NCI-H187 (cell line): ENCODE measurements at regions not wholly inside any gene's neighbourhood (a gene's known extent, or its start where the extent isn't known, plus 50 kb on each side); places are given as distances from the start of the nearest gene placed in this dataset.

Experiments used
- DNase-seq, 2 experiments: peaks; one replicate each; lab custom pipeline; 2025; lab: John Stamatoyannopoulos, UW

DNA sequence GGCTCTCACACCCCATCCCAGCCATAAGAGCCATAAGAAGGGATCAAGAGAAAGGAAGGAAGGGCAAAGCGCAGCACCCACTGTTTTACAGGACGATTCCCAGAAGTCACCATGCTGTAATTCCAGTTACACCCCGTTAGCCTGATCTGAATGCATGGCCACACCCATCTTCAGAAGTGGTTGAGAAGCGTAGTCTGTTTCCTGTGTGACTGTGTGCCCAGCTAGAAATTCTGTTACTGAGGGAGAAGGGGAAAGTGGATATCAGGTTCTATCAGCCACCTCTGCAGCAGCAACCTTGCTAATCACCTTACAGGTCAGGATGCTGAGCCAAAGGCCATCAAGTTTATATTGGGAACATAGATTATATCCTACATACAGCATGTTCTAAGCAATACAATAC, 260.0 kb downstream of the ABHD5 start:
- no peak for DNase-seq

DNA sequence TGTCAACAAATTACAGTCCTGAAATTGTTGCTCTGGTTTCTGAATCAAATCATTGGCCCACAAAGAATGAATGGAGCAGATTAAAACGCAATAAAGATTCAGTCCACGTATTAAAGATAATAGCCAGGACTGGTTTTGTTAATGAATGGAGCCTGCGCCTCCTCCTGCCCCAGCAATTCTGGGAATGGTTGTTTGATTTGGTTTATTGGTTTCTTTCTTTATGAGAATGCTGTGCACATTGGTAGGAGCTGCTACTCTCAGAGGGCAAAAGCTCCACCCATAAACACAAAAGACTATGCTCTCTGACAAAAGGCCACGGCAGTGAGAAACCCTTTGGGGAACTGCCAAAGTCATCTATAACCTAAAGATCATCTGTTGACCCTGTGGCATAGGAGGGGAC, 261.1 kb downstream of the ABHD5 start:
- no peak for DNase-seq

DNA sequence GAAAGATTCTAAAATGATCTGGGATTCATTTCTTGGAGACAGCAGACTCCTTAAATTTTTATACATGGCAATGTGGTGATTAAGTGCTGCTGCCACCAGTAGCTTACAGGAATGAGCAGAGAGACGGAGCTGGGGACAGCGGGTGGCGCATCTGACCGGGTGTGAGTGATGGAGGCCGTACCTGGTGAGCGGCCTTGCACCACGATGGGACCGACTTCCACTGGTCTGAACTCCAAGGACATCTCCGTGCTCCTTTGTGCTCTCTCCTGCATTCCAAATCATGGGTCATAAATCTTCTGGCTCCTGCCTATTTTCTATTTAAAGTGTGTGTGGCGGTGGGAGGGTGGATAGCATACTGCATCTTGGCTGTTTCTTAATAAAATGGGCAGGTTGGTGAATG, 262.6 kb downstream of the ABHD5 start:
- DNase-seq: no peak

DNA sequence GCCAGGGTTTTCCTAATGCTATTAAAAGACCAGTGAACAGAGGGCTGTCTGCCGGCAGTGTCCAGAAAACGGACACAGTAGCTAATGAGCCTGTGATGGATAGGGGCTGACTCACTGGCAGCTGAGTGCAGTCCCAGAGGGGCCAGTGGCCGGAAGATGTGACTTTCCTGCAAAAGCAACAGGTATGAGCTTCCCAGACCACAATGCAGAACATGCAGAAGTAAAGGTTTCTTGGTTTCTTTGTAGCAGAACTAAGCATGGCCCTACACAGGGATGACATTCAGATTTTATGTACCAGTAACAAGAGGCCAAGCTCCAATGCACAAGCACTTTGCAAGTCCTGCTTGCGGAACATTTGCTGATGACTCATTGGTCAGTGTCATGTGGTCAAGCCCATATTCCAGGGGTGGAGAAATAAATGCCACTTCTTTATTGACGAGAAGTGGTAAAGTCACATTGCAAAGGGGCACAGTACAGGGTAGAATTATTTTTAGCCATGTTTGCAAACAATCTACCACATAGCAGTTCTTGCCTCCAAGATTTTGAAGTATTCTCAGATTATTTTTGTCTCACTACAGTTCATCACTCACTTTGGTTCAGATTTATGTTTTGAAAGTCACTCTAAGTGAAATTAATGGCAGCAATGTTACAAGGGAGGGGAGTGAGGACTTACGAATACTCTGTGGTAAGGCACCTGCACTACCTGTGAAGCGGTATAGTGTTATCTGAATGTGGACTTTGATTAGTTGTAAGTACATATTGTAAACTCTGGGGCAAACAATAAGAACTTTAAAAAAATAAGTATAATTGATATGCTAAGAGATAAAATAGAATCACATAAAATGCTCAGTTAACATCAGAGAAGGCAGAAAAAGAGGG, 263.3 kb downstream of the ABHD5 start:
- DNase-seq: no peak

DNA sequence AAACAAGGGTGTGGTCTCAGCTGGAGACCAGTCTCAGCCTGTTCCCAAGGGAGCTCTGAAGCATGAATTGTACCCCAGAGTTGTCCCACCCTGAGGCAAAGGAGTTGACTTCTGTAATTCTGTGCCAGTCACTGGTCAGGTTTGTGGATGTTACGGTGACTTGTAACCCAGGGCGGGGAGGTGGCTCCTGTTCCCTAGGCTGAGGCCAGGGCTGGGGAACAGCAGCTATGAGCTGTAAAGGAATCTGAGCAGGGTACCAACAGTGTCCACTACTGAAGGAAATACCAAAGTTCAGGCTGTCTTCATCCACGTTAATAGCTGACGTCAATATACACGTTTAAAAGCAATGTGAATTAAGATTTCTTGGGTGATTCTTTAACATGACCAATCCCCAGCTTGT, 266.2 kb downstream of the ABHD5 start:
- DNase-seq: no peak

DNA sequence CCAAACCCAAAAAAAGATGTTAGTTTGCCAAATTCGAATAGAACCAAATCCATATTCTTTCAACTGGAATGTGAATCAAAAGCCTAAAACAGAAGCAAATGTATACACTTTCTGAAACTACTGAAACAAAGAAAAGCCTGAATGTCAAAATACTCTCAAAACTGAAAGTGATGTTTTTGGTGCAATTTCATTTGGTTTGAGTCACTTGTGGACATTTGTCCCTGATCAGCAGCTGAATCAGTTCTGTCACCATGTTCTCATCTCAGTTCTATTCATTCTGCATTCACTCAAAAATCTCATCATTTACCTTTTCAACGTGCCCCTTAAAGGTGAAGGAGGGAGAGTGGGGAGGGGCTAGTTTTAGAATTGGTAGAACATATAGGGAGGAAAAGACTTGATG, 266.8 kb downstream of the ABHD5 start:
- DNase-seq: no peak

DNA sequence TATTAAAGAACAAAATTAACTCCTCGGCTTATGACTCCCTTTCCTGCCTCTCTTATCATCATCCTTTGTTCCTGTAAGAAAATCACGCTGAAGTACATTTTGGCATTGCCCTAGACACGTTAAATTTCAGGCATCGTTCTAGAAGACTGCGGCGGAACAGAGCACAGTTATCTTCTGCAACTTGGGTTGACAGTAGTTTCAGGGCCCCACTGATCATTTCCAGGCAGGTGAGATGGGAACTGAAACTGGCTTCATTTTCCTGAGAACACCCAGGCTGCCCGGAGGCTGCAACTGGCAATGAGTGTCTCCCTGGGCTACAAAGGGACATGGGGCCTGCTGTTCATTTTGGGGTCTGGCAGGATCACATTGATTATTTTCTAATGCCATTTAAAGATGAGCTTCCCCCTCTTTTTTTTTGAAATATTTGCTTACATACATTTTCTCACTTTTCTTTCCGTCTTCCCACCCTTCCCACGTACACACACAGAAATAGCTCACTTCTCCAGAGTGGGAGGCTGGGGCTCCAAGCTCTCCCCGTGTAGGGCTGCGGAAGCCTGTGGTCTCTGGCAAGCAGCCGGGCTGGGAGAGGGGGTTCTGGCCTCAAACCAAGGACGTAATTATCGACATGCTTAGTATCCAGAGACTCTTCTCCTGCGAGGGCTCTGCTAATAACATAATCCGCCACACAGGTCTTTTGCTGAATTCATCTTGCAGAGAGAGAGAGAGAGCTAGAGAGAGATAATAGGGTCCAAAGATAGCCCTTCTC, 267.4 kb downstream of the ABHD5 start:
- no peak for DNase-seq

DNA sequence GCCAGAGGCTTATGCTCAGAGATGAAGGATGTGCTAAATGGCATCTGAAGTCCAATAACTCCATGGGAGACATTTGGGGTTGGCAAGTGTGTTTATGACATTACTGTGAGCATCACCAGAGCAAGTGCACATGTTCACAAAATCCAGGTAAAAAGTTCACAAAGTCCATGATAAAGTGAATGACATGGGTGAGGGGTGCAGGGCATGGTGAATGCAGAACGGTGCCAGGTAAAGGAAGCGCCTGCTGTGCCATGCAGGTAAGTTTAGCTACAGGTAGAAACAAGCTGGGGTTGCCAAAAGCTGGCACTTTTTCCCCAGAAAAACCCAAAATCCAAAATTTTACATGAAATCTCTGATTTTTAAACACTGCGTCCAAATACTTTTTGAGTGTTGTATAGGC, 268.2 kb downstream of the ABHD5 start:
- DNase-seq: no peak

DNA sequence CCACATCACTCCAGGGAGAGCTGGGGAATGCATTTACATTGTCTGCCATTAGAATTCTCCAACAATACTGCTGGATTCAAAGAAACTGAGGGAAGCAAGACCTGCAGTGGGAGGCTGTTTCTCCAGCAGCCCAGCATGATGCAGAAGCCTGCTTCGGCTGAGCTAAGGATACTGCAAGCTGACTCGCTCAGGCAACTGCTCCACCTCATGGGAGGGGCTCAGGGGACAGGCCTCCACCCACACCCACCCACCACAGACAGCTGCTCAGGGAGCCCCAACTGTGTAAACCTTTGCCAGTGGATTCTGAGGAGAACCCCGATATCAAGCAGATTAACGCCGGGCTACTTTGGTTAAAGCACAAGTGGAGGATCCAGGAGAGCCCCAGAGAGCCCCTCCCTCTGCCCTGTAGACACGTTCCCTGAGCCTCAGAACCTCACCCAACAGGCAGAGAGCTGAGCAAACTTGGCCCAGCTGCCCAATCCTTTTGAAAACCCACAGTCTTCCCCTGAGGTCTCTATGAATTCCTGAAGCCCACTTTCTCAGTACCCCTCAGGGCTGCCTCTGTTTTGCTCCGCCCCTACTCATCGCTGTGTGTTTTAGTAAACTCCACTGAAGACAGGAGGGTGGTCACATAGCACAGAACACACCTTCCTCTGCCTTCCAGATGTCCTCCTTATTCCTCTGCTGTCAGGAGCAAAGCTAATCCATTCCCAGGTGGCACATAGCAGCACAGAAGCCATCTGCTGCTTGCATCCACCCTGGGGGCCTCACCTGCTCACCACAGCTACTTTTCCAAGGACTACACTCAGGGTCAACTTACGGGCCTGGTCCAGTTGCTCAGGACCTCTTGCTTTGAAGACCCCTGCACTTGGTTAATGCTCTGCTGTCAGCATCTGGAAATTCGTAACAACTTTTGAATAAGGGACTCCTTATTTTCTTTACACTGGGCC, 269.0 kb downstream of the ABHD5 start:
- DNase-seq: no peak

DNA sequence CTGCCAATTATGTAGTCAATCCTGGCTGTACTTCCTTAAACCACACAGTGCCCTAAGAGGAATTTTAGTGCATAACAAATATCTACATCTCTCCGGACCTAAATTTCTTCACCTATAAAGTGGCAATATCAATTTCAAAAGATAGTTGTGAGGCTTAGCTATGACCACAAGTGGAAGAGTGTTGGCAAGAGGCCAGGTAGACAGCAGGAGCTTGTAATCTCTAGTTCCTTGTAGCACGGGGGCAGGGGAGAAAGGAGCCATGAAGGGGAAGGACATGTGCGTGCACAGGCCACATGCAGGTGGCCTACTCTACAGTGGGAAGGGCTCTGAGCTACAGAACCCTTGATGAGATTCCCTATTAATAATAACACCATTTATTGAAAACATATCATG, 269.7 kb downstream of the ABHD5 start:
- DNase-seq: peak; percentile 41 to 65

DNA sequence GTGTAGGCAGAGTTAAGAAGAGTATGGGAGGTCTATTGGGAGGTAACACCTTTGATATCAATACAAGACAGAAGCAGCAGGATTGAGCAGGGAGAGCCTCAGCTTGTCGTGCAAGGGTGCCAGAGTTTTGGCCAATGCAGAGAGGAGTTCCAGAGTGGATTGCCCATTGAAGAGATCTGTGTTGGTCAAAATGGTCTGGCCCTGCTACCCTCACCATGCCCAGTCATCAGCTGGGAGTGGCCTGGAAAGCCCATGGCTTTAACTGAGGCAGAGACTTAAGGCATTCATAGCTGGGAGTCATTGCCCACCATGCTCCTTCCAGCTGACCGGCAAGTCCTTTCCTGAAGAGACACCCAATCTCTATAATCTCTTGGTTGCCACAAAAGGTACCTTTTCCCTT, 271.3 kb downstream of the ABHD5 start:
- DNase-seq: no peak

DNA sequence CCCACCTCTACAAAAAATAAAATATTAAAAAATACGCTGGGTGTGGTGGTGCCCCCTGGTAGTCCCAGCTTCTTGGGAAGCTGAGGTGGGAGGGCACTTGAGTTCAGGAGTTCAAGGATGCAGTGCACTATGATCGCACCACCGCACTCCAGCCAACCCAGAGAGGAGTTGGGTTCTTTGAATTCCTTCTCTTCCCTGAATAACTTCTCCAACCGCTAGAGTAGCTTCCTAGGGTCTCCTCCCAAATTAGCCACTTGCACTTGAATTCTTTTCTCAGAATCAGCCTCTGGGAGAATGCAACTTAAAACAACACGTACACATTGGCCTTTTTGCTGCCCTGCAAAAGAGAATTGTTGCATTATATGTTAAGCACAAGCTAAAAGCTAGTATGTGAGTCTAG, 272.5 kb downstream of the ABHD5 start:
- no peak for DNase-seq

DNA sequence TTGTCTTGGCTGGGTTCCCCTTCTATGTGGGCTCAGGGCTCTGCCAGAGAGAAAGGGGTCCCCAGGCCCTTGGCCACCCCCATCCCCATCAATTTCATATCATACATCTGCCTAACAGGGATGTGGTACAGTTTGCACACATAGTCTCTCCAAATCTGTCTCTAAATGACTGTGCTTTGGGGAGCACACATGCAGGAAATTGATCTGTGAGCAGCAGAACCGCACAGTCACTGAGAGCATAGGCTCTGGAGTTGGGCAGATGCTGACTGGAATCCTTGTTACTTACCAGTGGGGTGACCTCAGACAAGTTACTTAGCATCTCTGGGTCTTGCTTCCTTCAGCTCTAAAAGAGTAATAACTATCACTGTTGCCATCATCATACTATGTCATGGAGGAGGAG, 273.9 kb downstream of the ABHD5 start:
- DNase-seq: no peak

DNA sequence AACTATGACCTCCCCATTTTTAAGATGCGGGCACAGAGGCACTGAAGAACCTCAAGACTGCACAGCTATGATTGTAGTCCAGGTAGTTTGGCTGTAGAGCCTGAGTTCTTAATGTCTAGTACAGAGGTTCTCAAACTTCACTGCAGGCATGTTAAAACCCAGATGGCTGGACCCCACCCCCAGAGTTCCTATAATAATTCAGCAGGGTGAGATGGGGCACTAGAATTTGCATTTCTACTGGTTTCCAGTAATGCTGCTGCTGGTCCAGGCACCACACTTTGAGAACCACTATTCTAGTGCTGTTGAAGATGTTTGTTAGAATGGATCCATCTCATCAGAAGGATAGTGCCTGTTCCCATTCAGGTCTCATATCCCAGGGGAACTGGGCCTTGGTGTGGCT, 274.9 kb downstream of the ABHD5 start:
- no peak for DNase-seq

DNA sequence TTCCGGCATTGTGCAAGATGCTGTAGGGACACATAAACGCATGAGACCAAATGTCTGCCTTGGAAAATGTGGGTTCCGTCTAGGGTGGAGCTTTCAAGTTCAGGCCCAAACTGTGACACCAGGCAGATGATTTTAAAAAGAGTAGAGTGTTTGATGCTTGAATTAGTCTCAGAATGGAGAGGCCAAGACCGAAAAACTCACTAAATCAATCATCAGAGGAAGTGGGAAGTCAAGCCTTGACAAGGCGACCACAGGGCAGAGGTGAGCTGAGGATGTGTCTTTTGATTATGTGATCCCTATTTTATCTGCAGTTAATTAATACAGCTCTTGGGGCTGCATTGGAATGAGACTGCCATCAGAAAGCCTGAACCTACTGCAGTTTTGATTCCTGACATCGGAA, 275.4 kb downstream of the ABHD5 start:
- DNase-seq: no peak

DNA sequence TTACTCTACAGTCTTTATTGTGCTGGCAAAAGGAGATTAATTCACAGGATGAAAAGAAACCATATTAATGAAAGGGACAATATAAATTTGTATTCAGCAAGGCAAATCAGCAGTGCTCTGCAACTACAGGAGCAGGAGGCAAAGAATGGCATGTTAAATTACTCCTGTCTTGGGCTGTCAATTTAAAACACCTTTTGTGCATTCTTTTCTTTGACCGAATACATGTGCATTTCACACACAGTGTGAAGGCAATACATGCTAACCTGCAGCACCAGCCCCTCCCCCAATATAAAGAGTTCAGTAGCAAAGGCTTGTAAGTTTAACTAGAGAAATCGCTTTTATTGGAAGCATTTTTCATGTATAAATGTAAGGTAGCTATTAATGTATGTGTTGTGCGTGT, 275.2 kb upstream of the TOPAZ1 start:
- no peak for DNase-seq

DNA sequence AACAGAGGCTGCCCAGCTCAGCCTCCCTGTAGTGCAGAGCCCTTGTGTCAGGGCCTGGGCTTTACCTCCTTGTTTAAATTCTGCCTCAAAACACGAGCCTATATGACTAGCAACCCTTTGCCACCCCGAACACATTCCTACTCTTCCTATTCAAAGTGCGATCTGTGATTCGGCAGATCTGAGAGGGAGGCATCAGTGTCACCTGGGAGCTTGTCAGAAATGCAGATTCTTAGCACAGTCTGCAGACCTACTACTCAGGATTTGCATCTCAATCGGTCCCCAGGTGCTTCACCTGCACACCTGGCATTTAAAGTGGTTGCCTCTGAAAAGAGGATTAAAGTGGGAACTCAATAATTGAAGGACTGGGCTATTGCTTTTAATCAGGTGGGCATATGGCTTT, 273.2 kb upstream of the TOPAZ1 start:
- DNase-seq: no peak

DNA sequence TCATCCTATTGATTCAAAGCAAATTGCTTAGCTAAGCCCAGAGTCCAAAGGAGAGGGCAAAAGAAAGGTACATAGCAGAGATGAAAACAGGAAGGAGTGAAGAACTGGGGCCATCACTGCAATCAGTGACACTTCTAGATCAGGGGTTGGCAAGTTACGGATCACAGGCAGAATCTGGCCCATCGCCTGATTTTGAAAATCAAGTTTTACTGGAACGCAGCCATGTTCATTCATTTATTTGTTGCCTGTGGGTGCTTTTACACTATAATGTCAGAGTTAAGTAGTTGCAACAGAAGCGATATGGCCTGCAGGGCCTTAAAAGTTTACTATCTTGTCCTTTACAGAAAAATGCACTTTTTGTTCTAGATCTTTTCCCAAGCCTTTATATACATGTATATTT, 271.7 kb upstream of the TOPAZ1 start:
- no peak for DNase-seq

DNA sequence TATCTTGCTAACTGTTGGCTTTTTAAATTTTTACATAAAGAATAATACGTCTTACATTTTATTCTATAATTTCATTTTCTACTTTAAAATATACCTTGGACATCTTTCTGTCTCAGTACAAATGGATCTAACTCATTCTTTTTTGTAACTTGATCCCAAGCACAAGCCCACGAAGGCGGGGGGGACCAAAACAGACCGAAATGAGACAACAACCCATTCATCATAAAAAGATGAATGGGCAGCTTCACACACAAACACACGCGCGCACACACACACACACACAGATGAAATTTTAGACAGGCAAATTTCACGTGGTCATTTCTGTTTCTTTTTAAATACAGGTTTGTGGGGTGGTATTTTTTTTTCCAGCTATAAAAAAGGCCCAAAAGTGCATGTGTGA, 271.3 kb upstream of the TOPAZ1 start:
- DNase-seq: no peak

DNA sequence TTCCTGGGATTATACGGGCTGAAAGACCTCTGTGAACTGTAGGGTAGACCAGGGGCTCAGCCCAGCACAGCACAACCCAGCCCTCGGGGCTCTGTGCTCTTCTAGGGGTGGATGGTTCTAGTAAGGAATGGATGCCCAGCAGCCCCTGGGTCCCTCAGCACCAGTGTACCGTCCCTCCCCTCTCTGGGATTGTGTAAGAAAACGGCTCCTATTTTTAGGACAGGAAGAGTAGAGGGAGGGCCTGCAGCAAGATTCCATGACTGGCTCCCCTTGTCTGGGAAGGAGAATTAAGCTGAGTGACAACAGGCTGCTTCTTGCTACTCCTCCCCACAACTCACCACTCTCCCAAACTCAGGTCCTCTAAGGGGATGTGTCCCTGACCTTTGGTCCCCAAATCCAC, 270.8 kb upstream of the TOPAZ1 start:
- DNase-seq: no peak

DNA sequence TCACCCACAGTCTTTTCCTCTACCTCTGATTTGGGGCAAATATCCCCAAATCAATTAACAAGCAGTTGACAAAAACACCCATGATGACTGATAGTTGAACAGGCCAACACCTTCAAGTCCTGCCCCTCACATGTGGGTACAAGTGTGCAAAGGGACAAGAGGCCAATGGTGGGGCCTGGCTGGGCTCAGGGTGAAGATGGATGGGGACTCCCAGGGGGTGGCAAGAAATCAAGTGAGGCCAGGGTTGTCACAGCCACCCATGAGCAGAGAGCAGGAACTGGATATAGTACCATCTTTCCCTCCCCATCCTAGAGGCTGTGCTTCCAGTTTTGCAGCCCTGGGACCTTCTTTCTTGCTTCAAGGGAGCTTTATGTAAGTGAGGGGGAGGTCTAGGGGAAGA, 270.2 kb upstream of the TOPAZ1 start:
- no peak for DNase-seq

DNA sequence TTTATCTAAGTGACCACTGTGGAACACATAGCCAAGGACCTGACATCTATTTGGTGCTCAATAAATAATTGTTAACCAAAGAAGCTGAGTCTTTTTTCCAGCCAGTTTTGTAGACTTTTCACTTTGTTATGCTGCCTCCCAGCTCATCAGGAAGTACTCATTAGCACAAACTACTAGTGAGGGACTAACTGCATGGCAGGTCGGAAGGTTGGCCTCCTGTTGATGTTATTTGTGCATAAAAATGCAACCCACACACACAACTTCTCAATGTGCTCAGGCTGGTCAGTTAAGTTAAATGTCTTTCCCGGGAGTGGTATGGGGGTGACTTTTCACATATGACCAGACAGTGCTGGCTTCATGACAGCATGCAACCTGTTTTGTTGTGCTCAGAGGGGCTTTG, 263.0 kb upstream of the TOPAZ1 start:
- DNase-seq: no peak
